ENCODE measurements at regions not wholly inside any gene's neighbourhood (a gene's known extent, or its start where the extent isn't known, plus 50 kb on each side); places are given as distances from the start of the nearest gene placed in this dataset.

- TF ChIP-seq CTCF (IDR thresholded peaks at IDR 0.05; ENCODE audit: extremely low read depth in 1 of 2, insufficient read depth in 1 of 2, low read depth in 1 of 2, low read length in 2 of 2): no peak
- no peak for TF ChIP-seq GATA2 (IDR thresholded peaks at IDR 0.05; ENCODE audit: insufficient read depth, insufficient read length, low read depth, low read length)
- TF ChIP-seq POLR2A (IDR thresholded peaks at IDR 0.05; ENCODE audit: low read depth, low read length): no peak
- no peak for TF ChIP-seq POLR2AphosphoS5 (IDR thresholded peaks at IDR 0.05; ENCODE audit: insufficient read depth, low read depth, low read length)
- no peak for TF ChIP-seq MAX (IDR thresholded peaks at IDR 0.05; ENCODE audit: insufficient read depth, insufficient read length)
- no peak for TF ChIP-seq EZH2 (IDR thresholded peaks at IDR 0.05; ENCODE audit: borderline replicate concordance, low read depth, low read length, severe bottlenecking)
- TF ChIP-seq MYC (IDR thresholded peaks at IDR 0.05; ENCODE audit: low read depth, low read length): no peak
- TF ChIP-seq FOS (IDR thresholded peaks at IDR 0.05; ENCODE audit: borderline replicate concordance, insufficient read depth, low read length): no peak
- no peak for TF ChIP-seq JUN (IDR thresholded peaks at IDR 0.05; ENCODE audit: borderline replicate concordance, insufficient read depth, insufficient read length, low read depth)
Observed at GRCh38 chr17:79280010-79280409, 205.4 kb downstream of the ENGASE start.
